HepG2 (cell line): ENCODE measurements at regions not wholly inside any gene's neighbourhood (a gene's known extent, or its start where the extent isn't known, plus 50 kb on each side); places are given as distances from the start of the nearest gene placed in this dataset.

Source experiments
- ARNTL ChIP-seq: sonication (generic); formaldehyde crosslinking; IDR thresholded peaks from 2 replicates; pipeline ENCODE4 v1.4.0; 2020; ENCODE audit warnings: mild to moderate bottlenecking, missing genetic modification reagents
- CBX5 ChIP-seq: sonication (generic); formaldehyde crosslinking; IDR thresholded peaks from 2 replicates; pipeline ENCODE4 v1.4.0; 2020; ENCODE audit warnings: missing genetic modification reagents, borderline replicate concordance
- ERF ChIP-seq: IDR thresholded peaks from 2 replicates; pipeline ENCODE4 v1.6.1; 2018; ENCODE audit warnings: missing biosample characterization, missing genetic modification reagents
- HNF4G ChIP-seq, 2 experiments: sonication (generic) in 1 of 2; formaldehyde crosslinking in 1 of 2; IDR thresholded peaks; 2 replicates each; pipeline versions ENCODE4 v1.4.0 to v1.6.1; 2011 to 2020; ENCODE audit warnings: borderline replicate concordance in 2 of 2, low read depth in 2 of 2, mild to moderate bottlenecking in 2 of 2, low read length in 1 of 2, missing genetic modification reagents in 1 of 2, moderate library complexity in 1 of 2
- HOXA5 ChIP-seq: sonication (generic); formaldehyde crosslinking; IDR thresholded peaks from 2 replicates; pipeline ENCODE4 v1.4.0; 2020; ENCODE audit warnings: missing genetic modification reagents
- MAFG ChIP-seq: sonication (generic); formaldehyde crosslinking; IDR thresholded peaks from 2 replicates; pipeline ENCODE4 v1.5.1; 2020; ENCODE audit warnings: mild to moderate bottlenecking, missing genetic modification reagents
- MATR3 ChIP-seq: sonication (generic); formaldehyde crosslinking; IDR thresholded peaks from 2 replicates; pipeline ENCODE4 v1.4.0; 2020; ENCODE audit warnings: missing genetic modification reagents
- NPAS2 ChIP-seq: sonication (generic); formaldehyde crosslinking; IDR thresholded peaks from 2 replicates; pipeline ENCODE4 v1.8.0; 2022; ENCODE audit warnings: mild to moderate bottlenecking, missing genetic modification reagents, borderline replicate concordance
- NRL ChIP-seq: sonication (generic); formaldehyde crosslinking; IDR thresholded peaks from 2 replicates; pipeline ENCODE4 v1.5.0; 2020; ENCODE audit warnings: missing genetic modification reagents, mild to moderate bottlenecking, moderate library complexity, borderline replicate concordance
- PHB2 ChIP-seq: fragments of 450-650 bp; IDR thresholded peaks from 2 replicates; pipeline ENCODE4 v1.6.1; 2018; ENCODE audit not compliant: partially characterized antibody
- POLR2A ChIP-seq, 2 experiments: IDR thresholded peaks; 2 replicates each; pipeline ENCODE4 v1.6.1; 2011; ENCODE audit warnings: low read depth in 2 of 2, low read length in 2 of 2, mild to moderate bottlenecking in 1 of 2, moderate library complexity in 1 of 2; ENCODE audit not compliant: insufficient read depth in 1 of 2
- SCMH1 ChIP-seq: sonication (generic); formaldehyde crosslinking; IDR thresholded peaks from 2 replicates; pipeline ENCODE4 v1.9.0; 2021; ENCODE audit warnings: missing genetic modification reagents, mild to moderate bottlenecking, borderline replicate concordance
- SNAI1 ChIP-seq: sonication (generic); formaldehyde crosslinking; IDR thresholded peaks from 2 replicates; pipeline ENCODE4 v1.5.0; 2020; ENCODE audit warnings: mild to moderate bottlenecking, missing genetic modification reagents, borderline replicate concordance
- SNAPC2 ChIP-seq: sonication (generic); formaldehyde crosslinking; IDR thresholded peaks from 2 replicates; pipeline ENCODE4 v1.8.1; 2022; ENCODE audit warnings: mild to moderate bottlenecking, missing genetic modification reagents
- SRF ChIP-seq: IDR thresholded peaks from 2 replicates; pipeline ENCODE4 v1.6.1; 2011; ENCODE audit warnings: mild to moderate bottlenecking, low read depth, low read length, moderate library complexity
- YEATS2 ChIP-seq: sonication (generic); formaldehyde crosslinking; IDR thresholded peaks from 2 replicates; pipeline ENCODE4 v1.4.0; 2020; ENCODE audit warnings: missing genetic modification reagents, borderline replicate concordance
- ZFP37 ChIP-seq: sonication (generic); formaldehyde crosslinking; IDR thresholded peaks from 2 replicates; pipeline ENCODE4 v1.4.0; 2020; ENCODE audit warnings: missing genetic modification reagents, borderline replicate concordance
- ZNF235 ChIP-seq: sonication (generic); formaldehyde crosslinking; IDR thresholded peaks from 2 replicates; pipeline ENCODE4 v1.8.1; 2023; ENCODE audit warnings: mild to moderate bottlenecking, missing genetic modification reagents, borderline replicate concordance
- ZNF501 ChIP-seq: sonication (generic); formaldehyde crosslinking; IDR thresholded peaks from 2 replicates; pipeline ENCODE4 v1.5.1; 2020; ENCODE audit warnings: mild to moderate bottlenecking, moderate library complexity, missing genetic modification reagents
- ZNF749 ChIP-seq: sonication (generic); formaldehyde crosslinking; IDR thresholded peaks from 2 replicates; pipeline ENCODE4 v1.8.0; 2022; ENCODE audit warnings: mild to moderate bottlenecking, missing genetic modification reagents, moderate library complexity, borderline replicate concordance
- TF ChIP-seq, protein P1 (sequence below): sonication (generic); formaldehyde crosslinking; IDR thresholded peaks from 2 replicates; pipeline ENCODE4 v1.5.0; 2020; ENCODE audit warnings: missing genetic modification reagents
- TF ChIP-seq, protein P2 (sequence below): sonication (generic); formaldehyde crosslinking; IDR thresholded peaks from 2 replicates; pipeline ENCODE4 v1.8.0; 2022; ENCODE audit warnings: mild to moderate bottlenecking, missing genetic modification reagents
- TF ChIP-seq, protein P3 (sequence below): sonication (generic); formaldehyde crosslinking; IDR thresholded peaks from 2 replicates; pipeline ENCODE4 v1.9.0; 2022; ENCODE audit warnings: missing genetic modification reagents, mild to moderate bottlenecking, borderline replicate concordance

DNA sequence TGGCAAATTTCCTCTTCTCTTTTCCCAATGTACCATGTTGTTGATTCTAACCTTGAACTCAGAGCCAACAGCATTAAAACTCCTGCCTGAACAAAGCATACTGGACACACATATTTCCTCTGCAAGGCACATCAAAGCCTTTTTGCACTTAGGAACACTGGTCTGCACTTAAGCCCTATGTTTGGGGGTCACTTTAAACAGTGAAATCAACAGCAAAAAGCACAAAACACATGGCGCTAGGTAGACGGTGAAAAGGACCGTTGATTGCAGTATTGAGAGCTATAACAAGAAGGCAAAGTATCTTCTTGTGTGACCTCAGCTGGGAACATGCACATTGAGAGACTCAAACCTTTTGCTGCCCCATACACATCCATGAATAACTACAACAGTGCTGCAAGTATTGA lies 83.9 kb upstream of the SH3BP4 start (continued):
- 0 out of 2 replicates have a peak, but pooled peaks have one; percentile 19 for TF ChIP-seq YEATS2 (CRISPR knock-in tag)
- no peak for TF ChIP-seq ZNF235 (CRISPR knock-in tag)
- no peak for TF ChIP-seq HOXA5 (CRISPR knock-in tag)
- peak; percentile 30; the same call in 1 of the 2 replicates for TF ChIP-seq SNAPC2 (CRISPR knock-in tag)
- no peak for TF ChIP-seq POLR2A (IDR thresholded peaks at IDR 0.05; ENCODE audit: insufficient read depth in 1 of 2, low read depth in 2 of 2, low read length in 2 of 2)
- TF ChIP-seq HNF4G (IDR thresholded peaks at IDR 0.05; ENCODE audit: borderline replicate concordance, low read depth, low read length): peak; percentile 75
- TF ChIP-seq HNF4G (CRISPR knock-in tag; IDR thresholded peaks at IDR 0.05; ENCODE audit: borderline replicate concordance, low read depth): peak; percentile 29; the same call in 1 of the 2 replicates
- TF ChIP-seq, protein P1, sequence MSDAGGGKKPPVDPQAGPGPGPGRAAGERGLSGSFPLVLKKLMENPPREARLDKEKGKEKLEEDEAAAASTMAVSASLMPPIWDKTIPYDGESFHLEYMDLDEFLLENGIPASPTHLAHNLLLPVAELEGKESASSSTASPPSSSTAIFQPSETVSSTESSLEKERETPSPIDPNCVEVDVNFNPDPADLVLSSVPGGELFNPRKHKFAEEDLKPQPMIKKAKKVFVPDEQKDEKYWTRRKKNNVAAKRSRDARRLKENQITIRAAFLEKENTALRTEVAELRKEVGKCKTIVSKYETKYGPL (CRISPR knock-in tag): no peak
- no peak for TF ChIP-seq MATR3 (CRISPR knock-in tag)
- no peak for TF ChIP-seq SRF
- peak; percentile 85 for TF ChIP-seq ARNTL (CRISPR knock-in tag)
- no peak for TF ChIP-seq PHB2
- peak; percentile 60; the same call in 1 of the 2 replicates for TF ChIP-seq SNAI1 (CRISPR knock-in tag)
- no peak for TF ChIP-seq NRL (CRISPR knock-in tag)
- TF ChIP-seq ZNF501: no peak
- TF ChIP-seq ZNF749 (CRISPR knock-in tag): no peak
- TF ChIP-seq CBX5 (CRISPR knock-in tag): peak; percentile 40; the same call in 1 of the 2 replicates
- TF ChIP-seq ZFP37 (CRISPR knock-in tag): peak; percentile 37; the same call in 1 of the 2 replicates
- TF ChIP-seq NPAS2 (CRISPR knock-in tag): no peak
- TF ChIP-seq, protein P2, sequence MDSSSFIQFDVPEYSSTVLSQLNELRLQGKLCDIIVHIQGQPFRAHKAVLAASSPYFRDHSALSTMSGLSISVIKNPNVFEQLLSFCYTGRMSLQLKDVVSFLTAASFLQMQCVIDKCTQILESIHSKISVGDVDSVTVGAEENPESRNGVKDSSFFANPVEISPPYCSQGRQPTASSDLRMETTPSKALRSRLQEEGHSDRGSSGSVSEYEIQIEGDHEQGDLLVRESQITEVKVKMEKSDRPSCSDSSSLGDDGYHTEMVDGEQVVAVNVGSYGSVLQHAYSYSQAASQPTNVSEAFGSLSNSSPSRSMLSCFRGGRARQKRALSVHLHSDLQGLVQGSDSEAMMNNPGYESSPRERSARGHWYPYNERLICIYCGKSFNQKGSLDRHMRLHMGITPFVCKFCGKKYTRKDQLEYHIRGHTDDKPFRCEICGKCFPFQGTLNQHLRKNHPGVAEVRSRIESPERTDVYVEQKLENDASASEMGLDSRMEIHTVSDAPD: no peak
- TF ChIP-seq MAFG: no peak
- TF ChIP-seq SCMH1 (CRISPR knock-in tag): no peak
- peak; percentile 86 for TF ChIP-seq ERF (CRISPR knock-in tag)
- TF ChIP-seq, protein P3, sequence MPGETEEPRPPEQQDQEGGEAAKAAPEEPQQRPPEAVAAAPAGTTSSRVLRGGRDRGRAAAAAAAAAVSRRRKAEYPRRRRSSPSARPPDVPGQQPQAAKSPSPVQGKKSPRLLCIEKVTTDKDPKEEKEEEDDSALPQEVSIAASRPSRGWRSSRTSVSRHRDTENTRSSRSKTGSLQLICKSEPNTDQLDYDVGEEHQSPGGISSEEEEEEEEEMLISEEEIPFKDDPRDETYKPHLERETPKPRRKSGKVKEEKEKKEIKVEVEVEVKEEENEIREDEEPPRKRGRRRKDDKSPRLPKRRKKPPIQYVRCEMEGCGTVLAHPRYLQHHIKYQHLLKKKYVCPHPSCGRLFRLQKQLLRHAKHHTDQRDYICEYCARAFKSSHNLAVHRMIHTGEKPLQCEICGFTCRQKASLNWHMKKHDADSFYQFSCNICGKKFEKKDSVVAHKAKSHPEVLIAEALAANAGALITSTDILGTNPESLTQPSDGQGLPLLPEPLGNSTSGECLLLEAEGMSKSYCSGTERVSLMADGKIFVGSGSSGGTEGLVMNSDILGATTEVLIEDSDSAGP (CRISPR knock-in tag): peak; percentile 23; the same call in 1 of the 2 replicates
